Endothelial cell of umbilical vein (primary cell): ENCODE measurements at regions not wholly inside any gene's neighbourhood (a gene's known extent, or its start where the extent isn't known, plus 50 kb on each side); places are given as distances from the start of the nearest gene placed in this dataset.

Experiments used
- BruUV-seq: library from RNA; stranded (reverse); fragments of 400-500 nt; replicated peaks from 2 replicates; lab custom pipeline; 2021; lab: Mats Ljungman, UMichigan
- CTCF ChIA-PET: fragments of 300-600, 350-600 bp; sonication (Branson Sonifier 250); formaldehyde crosslinking; loops from one replicate; lab custom pipeline; 2021; ENCODE audit warnings: antibody characterized with exemption, inconsistent platforms; lab: Charles Lee
- POLR2A ChIA-PET: fragments of 300-600, 350-600 bp; sonication (Branson Sonifier 250); formaldehyde crosslinking; loops from one replicate; lab custom pipeline; 2021; ENCODE audit warnings: antibody characterized with exemption, inconsistent platforms; lab: Charles Lee
- DNase-seq: peaks from one replicate; pipeline ENCODE4 v3.0.0-alpha.2; 2011; ENCODE audit warnings: low read depth, low spot score
- FAIRE-seq: peaks from 2 replicates; lab custom pipeline; 2011; peaks lifted over from hg19 to GRCh38; lab: Jason Lieb, UNC
- H2AFZ ChIP-seq: 2 replicates; pipeline ENCODE4 v1.6.0; 2012; ENCODE audit warnings: low read depth, low read length, control low read depth, inconsistent platforms
- H3K27ac ChIP-seq: 2 replicates; pipeline ENCODE4 v1.5.1; 2011; ENCODE audit warnings: low read depth, mild to moderate bottlenecking, control low read depth, low read length, moderate library complexity; ENCODE audit not compliant: insufficient read depth
- H3K27me3 ChIP-seq, 2 experiments: 2 replicates each; pipeline versions ENCODE4 v1.6.0 to v1.6.1; 2011; ENCODE audit warnings: low read length in 2 of 2, mixed read lengths in 1 of 2; ENCODE audit not compliant: control insufficient read depth in 2 of 2, insufficient read depth in 2 of 2
- H3K36me3 ChIP-seq, 2 experiments: 2 replicates in 1 of 2; 3 replicates in 1 of 2; pipeline ENCODE4 v1.5.1; 2011; ENCODE audit warnings: low read length in 2 of 2, mild to moderate bottlenecking in 1 of 2, moderate library complexity in 1 of 2; ENCODE audit not compliant: control insufficient read depth in 2 of 2, insufficient read depth in 2 of 2; ENCODE audit errors: extremely low read depth in 1 of 2
- H3K4me1 ChIP-seq: 3 replicates; pipeline ENCODE4 v1.5.1; 2011; ENCODE audit warnings: mild to moderate bottlenecking, low read length; ENCODE audit not compliant: control insufficient read depth, insufficient read depth; ENCODE audit errors: extremely low read depth
- H3K4me2 ChIP-seq: 2 replicates; pipeline ENCODE4 v1.6.1; 2011; ENCODE audit warnings: low read length, control low read depth, mixed read lengths; ENCODE audit not compliant: insufficient read depth
- H3K4me3 ChIP-seq, 3 experiments: fragments of 200-600 bp in 1 of 3; sonication (generic), shearing (Covaris generic) in 1 of 3; replicated peaks in 1 of 3; 2 replicates each; pipeline ENCODE4 v1.5.1; 2011 to 2016; ENCODE audit warnings: control low read depth in 3 of 3, low read length in 3 of 3, mild to moderate bottlenecking in 2 of 3, inconsistent platforms in 1 of 3, low read depth in 1 of 3, moderate library complexity in 1 of 3; ENCODE audit not compliant: insufficient read depth in 1 of 3
- H3K79me2 ChIP-seq: 2 replicates; pipeline ENCODE4 v1.6.0; 2012; ENCODE audit warnings: low read length, inconsistent platforms; ENCODE audit not compliant: control insufficient read depth, insufficient read depth
- H3K9ac ChIP-seq: replicated peaks from 2 replicates; pipeline ENCODE3; 2011; ENCODE audit warnings: low read length, control low read depth; ENCODE audit not compliant: insufficient read depth; ENCODE audit errors: extremely low read depth
- H3K9me1 ChIP-seq: replicated peaks from 3 replicates; pipeline ENCODE4 v1.6.0; 2011; ENCODE audit warnings: mild to moderate bottlenecking, low read length; ENCODE audit not compliant: control insufficient read depth, insufficient read depth; ENCODE audit errors: extremely low read depth
- H3K9me3 ChIP-seq: replicated peaks from 2 replicates; pipeline ENCODE4 v1.5.1; 2012; ENCODE audit warnings: low read length, inconsistent platforms; ENCODE audit not compliant: control insufficient read depth, insufficient read depth
- H4K20me1 ChIP-seq: replicated peaks from 2 replicates; pipeline ENCODE3; 2011; ENCODE audit warnings: mild to moderate bottlenecking, low read length; ENCODE audit not compliant: control insufficient read depth, insufficient read depth; ENCODE audit errors: extremely low read depth
- EZH2 ChIP-seq: IDR thresholded peaks from 2 replicates; pipeline ENCODE4 v1.6.1; 2012; ENCODE audit warnings: borderline replicate concordance, low read depth, mild to moderate bottlenecking, moderate library complexity, low read length, inconsistent platforms; ENCODE audit not compliant: severe bottlenecking
- FOS ChIP-seq: IDR thresholded peaks from 2 replicates; pipeline ENCODE4 v1.6.1; 2011; ENCODE audit warnings: mild to moderate bottlenecking, low read length, moderate library complexity, borderline replicate concordance; ENCODE audit not compliant: insufficient read depth
- GATA2 ChIP-seq: IDR thresholded peaks from 2 replicates; pipeline ENCODE4 v1.7.0; 2011; ENCODE audit warnings: low read depth, mild to moderate bottlenecking, moderate library complexity, mixed read lengths, low read length; ENCODE audit not compliant: insufficient read length, insufficient read depth
- JUN ChIP-seq: IDR thresholded peaks from 2 replicates; pipeline ENCODE4 v1.6.1; 2011; ENCODE audit warnings: borderline replicate concordance, low read depth; ENCODE audit not compliant: insufficient read length, insufficient read depth
- MYC ChIP-seq: IDR thresholded peaks from one replicate; pipeline ENCODE4 v1.6.1; 2011; ENCODE audit warnings: mild to moderate bottlenecking, low read depth, low read length
- POLR2A ChIP-seq: IDR thresholded peaks from 2 replicates; pipeline ENCODE4 v1.6.1; 2012; ENCODE audit warnings: low read depth, mild to moderate bottlenecking, control low read depth, low read length
- POLR2AphosphoS5 ChIP-seq: IDR thresholded peaks from 2 replicates; pipeline ENCODE4 v1.6.1; 2012; ENCODE audit warnings: low read depth, mild to moderate bottlenecking, control low read depth, low read length, moderate library complexity; ENCODE audit not compliant: insufficient read depth
- dilution Hi-C: fragments of 300-500 bp; cut with MboI; formaldehyde crosslinking; loops from one replicate; pipeline ENCODE4 v1.15.0; 2019; ENCODE audit warnings: low sequenced_read_pairs; ENCODE audit not compliant: extremely low pct_ligation_motif_present
- intact Hi-C: fragments of 100-400 bp; cut with micrococcal nuclease; formaldehyde crosslinking; loops from one replicate; pipeline ENCODE4 v1.10.0; 2022
- TF ChIP-seq, protein P1 (sequence below): IDR thresholded peaks from 2 replicates; pipeline ENCODE4 v1.6.1; 2011; ENCODE audit not compliant: insufficient read depth, insufficient read length
- TF ChIP-seq, protein P2 (sequence below), 2 donors: IDR thresholded peaks; 1 replicate in 1 of 2; 2 replicates in 1 of 2; pipeline ENCODE4 v1.5.1; 2011; ENCODE audit warnings: low read length in 2 of 2, mild to moderate bottlenecking in 2 of 2, moderate library complexity in 2 of 2, control low read depth in 1 of 2, inconsistent platforms in 1 of 2, low read depth in 1 of 2; ENCODE audit not compliant: insufficient read depth in 1 of 2; ENCODE audit errors: extremely low read depth in 1 of 2

DNA sequence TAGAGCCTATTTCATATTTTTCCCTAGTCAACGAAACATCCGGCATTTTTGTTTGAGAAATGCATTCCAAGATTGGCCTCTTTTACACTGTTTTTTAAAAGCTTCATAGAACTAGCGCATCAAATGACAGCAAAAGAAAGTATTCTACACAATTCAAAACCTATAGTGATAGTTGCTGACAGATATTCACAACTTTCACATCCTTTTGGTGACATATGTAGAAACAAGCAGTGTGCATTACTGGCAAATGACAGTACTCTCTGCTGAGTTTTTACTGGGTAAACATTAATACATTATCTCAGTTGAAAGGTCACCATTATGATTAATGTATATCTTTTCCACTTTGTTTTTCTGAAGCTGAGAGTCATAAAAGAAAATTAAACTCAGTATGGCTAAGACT lies 135.4 kb upstream of the RGS18 start:
- H3K27ac ChIP-seq = no peak overlapping the region
- no peak overlapping the region for H2AFZ ChIP-seq
- DNase-seq = no peak
- no peaks in the 10 kb centered on the region for H3K27me3 ChIP-seq
- no TSS peak for BruUV-seq
- CTCF ChIA-PET = no interaction called here
- POLR2A ChIA-PET = no interaction called here
- no peaks in the 10 kb centered on the region for H3K9me1 ChIP-seq
- no peak overlapping the region for H3K9ac ChIP-seq
- no peaks in the 10 kb centered on the region for H3K36me3 ChIP-seq
- no peaks in the 10 kb centered on the region for H3K79me2 ChIP-seq
- dilution Hi-C loops (no loop called here), intact Hi-C loops (no loop called here)
- no peaks in the 10 kb centered on the region for H4K20me1 ChIP-seq
- no peak for FAIRE-seq
- TF ChIP-seq GATA2 (no peak), MYC (no peak), EZH2 (no peak), POLR2AphosphoS5 (no peak), FOS (no peak), JUN (no peak), POLR2A (no peak)
- TF ChIP-seq, protein P1, sequence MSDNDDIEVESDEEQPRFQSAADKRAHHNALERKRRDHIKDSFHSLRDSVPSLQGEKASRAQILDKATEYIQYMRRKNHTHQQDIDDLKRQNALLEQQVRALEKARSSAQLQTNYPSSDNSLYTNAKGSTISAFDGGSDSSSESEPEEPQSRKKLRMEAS = no peak
- TF ChIP-seq, protein P2, sequence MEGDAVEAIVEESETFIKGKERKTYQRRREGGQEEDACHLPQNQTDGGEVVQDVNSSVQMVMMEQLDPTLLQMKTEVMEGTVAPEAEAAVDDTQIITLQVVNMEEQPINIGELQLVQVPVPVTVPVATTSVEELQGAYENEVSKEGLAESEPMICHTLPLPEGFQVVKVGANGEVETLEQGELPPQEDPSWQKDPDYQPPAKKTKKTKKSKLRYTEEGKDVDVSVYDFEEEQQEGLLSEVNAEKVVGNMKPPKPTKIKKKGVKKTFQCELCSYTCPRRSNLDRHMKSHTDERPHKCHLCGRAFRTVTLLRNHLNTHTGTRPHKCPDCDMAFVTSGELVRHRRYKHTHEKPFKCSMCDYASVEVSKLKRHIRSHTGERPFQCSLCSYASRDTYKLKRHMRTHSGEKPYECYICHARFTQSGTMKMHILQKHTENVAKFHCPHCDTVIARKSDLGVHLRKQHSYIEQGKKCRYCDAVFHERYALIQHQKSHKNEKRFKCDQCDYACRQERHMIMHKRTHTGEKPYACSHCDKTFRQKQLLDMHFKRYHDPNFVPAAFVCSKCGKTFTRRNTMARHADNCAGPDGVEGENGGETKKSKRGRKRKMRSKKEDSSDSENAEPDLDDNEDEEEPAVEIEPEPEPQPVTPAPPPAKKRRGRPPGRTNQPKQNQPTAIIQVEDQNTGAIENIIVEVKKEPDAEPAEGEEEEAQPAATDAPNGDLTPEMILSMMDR (IDR thresholded peaks at IDR 0.05; ENCODE audit: extremely low read depth in 1 of 2, insufficient read depth in 1 of 2, low read depth in 1 of 2, low read length in 2 of 2) = no peak
- no peaks in the 10 kb centered on the region for H3K9me3 ChIP-seq
- H3K4me2 ChIP-seq = no peak overlapping the region
- no peaks in the 10 kb centered on the region for H3K4me1 ChIP-seq
- H3K4me3 ChIP-seq = no peak overlapping the region
